K562 (cell line): ENCODE measurements at regions not wholly inside any gene's neighbourhood (a gene's known extent, or its start where the extent isn't known, plus 50 kb on each side); places are given as distances from the start of the nearest gene placed in this dataset.

ENCODE experiments used
- ATAC-seq: fragments of 200-7000 bp; cut with Tn5 transposase; 3 replicates; pipeline ENCODE4 v1.9.1; 2020; ENCODE audit warnings: moderate library complexity
- BruUV-seq: library from RNA; stranded (reverse); fragments of 400-500 nt; replicated peaks from 2 replicates; lab custom pipeline; 2021; lab: Mats Ljungman, UMichigan
- CTCF ChIA-PET: fragments of 300-600 bp; formaldehyde crosslinking; extraction: SDS; loops from one replicate; lab custom pipeline; 2021; ENCODE audit warnings: low intra/inter-chr PET ratio; lab: Yijun Ruan, JAX
- POLR2A ChIA-PET: fragments of 300-600, 350-650 bp; sonication (Branson Sonifier 250); formaldehyde crosslinking; extraction: SDS; loops from one replicate; lab custom pipeline; 2021; ENCODE audit warnings: antibody characterized with exemption, inconsistent platforms; lab: Yijun Ruan, JAX
- DNase-seq, 4 experiments: peaks; one replicate each; pipeline versions ENCODE4 v3.0.0 to v3.0.0-alpha.2; 2011 to 2018; ENCODE audit warnings: low spot score in 3 of 4, mixed read lengths in 3 of 4; ENCODE audit errors: extremely low read depth in 1 of 4
- FAIRE-seq: peaks from 2 replicates; lab custom pipeline; 2011; peaks lifted over from hg19 to GRCh38; lab: Jason Lieb, UNC
- H2AFZ ChIP-seq: 2 replicates; pipeline ENCODE4 v1.6.0; 2011; ENCODE audit warnings: low read depth, low read length, control low read depth, inconsistent platforms
- H3K27ac ChIP-seq: fragments of 200-600 bp; 3 replicates; pipeline ENCODE4 v1.8.0; 2011; ENCODE audit warnings: low read depth, mild to moderate bottlenecking, control low read depth, inconsistent platforms, low read length, moderate library complexity, mixed read lengths; ENCODE audit errors: extremely low read depth
- H3K27me3 ChIP-seq, 2 experiments: fragments of 300-600 bp in 1 of 2; 2 replicates in 1 of 2; 3 replicates in 1 of 2; pipeline versions ENCODE4 v1.6.0 to v1.8.0; 2011; ENCODE audit warnings: inconsistent platforms in 2 of 2, low read length in 2 of 2, mild to moderate bottlenecking in 1 of 2, mixed read lengths in 1 of 2, moderate library complexity in 1 of 2; ENCODE audit not compliant: control insufficient read depth in 2 of 2, insufficient read depth in 2 of 2
- H3K36me3 ChIP-seq: fragments of 300-600 bp; 3 replicates; pipeline ENCODE4 v1.8.0; 2011; ENCODE audit warnings: mild to moderate bottlenecking, low read length, inconsistent platforms; ENCODE audit not compliant: control insufficient read depth, insufficient read depth
- H3K4me1 ChIP-seq, 2 experiments: fragments of 200-600 bp in 1 of 2; replicated peaks in 1 of 2; 2 replicates in 1 of 2; 3 replicates in 1 of 2; pipeline versions ENCODE4 v1.5.1 to v1.8.0; 2011; ENCODE audit warnings: inconsistent platforms in 2 of 2, low read length in 2 of 2, mild to moderate bottlenecking in 1 of 2, mixed read lengths in 1 of 2, moderate library complexity in 1 of 2; ENCODE audit not compliant: control insufficient read depth in 2 of 2, insufficient read depth in 2 of 2
- H3K4me2 ChIP-seq: 2 replicates; pipeline ENCODE4 v1.6.1; 2011; ENCODE audit warnings: low read length, control low read depth, inconsistent platforms, mixed read lengths; ENCODE audit not compliant: insufficient read depth
- H3K4me3 ChIP-seq: fragments of 200-600 bp; sonication (generic), shearing (Covaris generic); 2 replicates; pipeline ENCODE4 v1.5.1; 2016; ENCODE audit warnings: control low read depth, inconsistent platforms
- H3K79me2 ChIP-seq: fragments of 200-600 bp; 3 replicates; pipeline ENCODE4 v1.8.0; 2011; ENCODE audit warnings: low read length, inconsistent platforms; ENCODE audit not compliant: control insufficient read depth, insufficient read depth
- H3K9ac ChIP-seq, 2 experiments: 2 replicates each; pipeline versions ENCODE4 v1.6.0 to v1.6.1; 2011; ENCODE audit warnings: low read depth in 2 of 2, low read length in 2 of 2, control low read depth in 1 of 2, inconsistent platforms in 1 of 2, mild to moderate bottlenecking in 1 of 2, mixed read lengths in 1 of 2; ENCODE audit not compliant: insufficient read depth in 1 of 2
- H3K9me1 ChIP-seq: one replicate; pipeline ENCODE4 v1.6.0; 2011; ENCODE audit warnings: inconsistent platforms, mild to moderate bottlenecking, low read length, moderate library complexity; ENCODE audit not compliant: control insufficient read depth, insufficient read depth
- H3K9me3 ChIP-seq: replicated peaks from 2 replicates; pipeline ENCODE4 v1.5.1; 2011; ENCODE audit warnings: low read depth, low read length, inconsistent platforms; ENCODE audit not compliant: control insufficient read depth, insufficient read depth
- H4K20me1 ChIP-seq: replicated peaks from 2 replicates; pipeline ENCODE4 v1.6.1; 2011; ENCODE audit warnings: low read length, inconsistent platforms, mixed read lengths; ENCODE audit not compliant: control insufficient read depth, insufficient read depth
- MCM3 ChIP-seq: fragments of 450-650 bp; IDR thresholded peaks from 2 replicates; pipeline ENCODE4 v1.6.1; 2016
- MCM5 ChIP-seq: fragments of 450-650 bp; IDR thresholded peaks from 2 replicates; pipeline ENCODE4 v1.6.1; 2016; ENCODE audit warnings: low read depth
- MTA2 ChIP-seq: fragments of 450-650 bp; IDR thresholded peaks from 2 replicates; pipeline ENCODE4 v1.6.1; 2016; ENCODE audit warnings: low read depth
- ZNF165 ChIP-seq: fragments of 250-450 bp; sonication (Bioruptor Pico); IDR thresholded peaks from 2 replicates; pipeline ENCODE4 v1.4.0; 2020; ENCODE audit warnings: borderline replicate concordance
- ZSCAN32 ChIP-seq: fragments of 450-650 bp; formaldehyde crosslinking; IDR thresholded peaks from 2 replicates; pipeline ENCODE4 v1.4.0; 2020; ENCODE audit warnings: mild to moderate bottlenecking, moderate library complexity
- WGBS: fragments of 100-300 bp; shearing (Covaris generic); methylation state at CpG from one replicate; pipeline ENCODE4 v1.1.6; 2016; ENCODE audit warnings: low coverage, mixed read lengths; ENCODE audit not compliant: insufficient coverage; ENCODE audit errors: missing lambda C conversion rate; 5-methylcytosine and 5-hydroxymethylcytosine counted together
- in situ Hi-C: fragments of 300-500 bp; cut with MboI; formaldehyde crosslinking; loops from 4 replicates; pipeline ENCODE4 v1.15.0; 2018; ENCODE audit warnings: inconsistent platforms, mixed read lengths
- intact Hi-C: fragments of 100-400 bp; cut with micrococcal nuclease; formaldehyde crosslinking; loops from 2 replicates; pipeline ENCODE4 v1.14.2; 2022
- TF ChIP-seq, protein P1 (sequence below): sonication (generic); formaldehyde crosslinking; IDR thresholded peaks from 2 replicates; pipeline ENCODE4 v1.8.1; 2023; ENCODE audit warnings: mild to moderate bottlenecking, missing genetic modification reagents

- Histone ChIP-seq H2AFZ (no peak overlapping the region), H3K4me2 (no peak overlapping the region), H3K27me3 (no peaks in the 10 kb centered on the region), H3K9me1 (no peaks in the 10 kb centered on the region), H3K9ac (no peak overlapping the region), H3K4me3 (no peak overlapping the region), H4K20me1 (no peaks in the 10 kb centered on the region), H3K4me1 (no peaks in the 10 kb centered on the region), H3K79me2 (no peaks in the 10 kb centered on the region), H3K27ac (no peak overlapping the region), H3K36me3 (no peaks in the 10 kb centered on the region), H3K9me3 (no peaks in the 10 kb centered on the region)
- TF ChIP-seq MTA2 = no peak
- TF ChIP-seq, protein P1, sequence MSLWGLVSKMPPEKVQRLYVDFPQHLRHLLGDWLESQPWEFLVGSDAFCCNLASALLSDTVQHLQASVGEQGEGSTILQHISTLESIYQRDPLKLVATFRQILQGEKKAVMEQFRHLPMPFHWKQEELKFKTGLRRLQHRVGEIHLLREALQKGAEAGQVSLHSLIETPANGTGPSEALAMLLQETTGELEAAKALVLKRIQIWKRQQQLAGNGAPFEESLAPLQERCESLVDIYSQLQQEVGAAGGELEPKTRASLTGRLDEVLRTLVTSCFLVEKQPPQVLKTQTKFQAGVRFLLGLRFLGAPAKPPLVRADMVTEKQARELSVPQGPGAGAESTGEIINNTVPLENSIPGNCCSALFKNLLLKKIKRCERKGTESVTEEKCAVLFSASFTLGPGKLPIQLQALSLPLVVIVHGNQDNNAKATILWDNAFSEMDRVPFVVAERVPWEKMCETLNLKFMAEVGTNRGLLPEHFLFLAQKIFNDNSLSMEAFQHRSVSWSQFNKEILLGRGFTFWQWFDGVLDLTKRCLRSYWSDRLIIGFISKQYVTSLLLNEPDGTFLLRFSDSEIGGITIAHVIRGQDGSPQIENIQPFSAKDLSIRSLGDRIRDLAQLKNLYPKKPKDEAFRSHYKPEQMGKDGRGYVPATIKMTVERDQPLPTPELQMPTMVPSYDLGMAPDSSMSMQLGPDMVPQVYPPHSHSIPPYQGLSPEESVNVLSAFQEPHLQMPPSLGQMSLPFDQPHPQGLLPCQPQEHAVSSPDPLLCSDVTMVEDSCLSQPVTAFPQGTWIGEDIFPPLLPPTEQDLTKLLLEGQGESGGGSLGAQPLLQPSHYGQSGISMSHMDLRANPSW = no peak
- no peak for TF ChIP-seq ZNF165 (CRISPR knock-in tag)
- no peak for TF ChIP-seq MCM3
- TF ChIP-seq ZSCAN32 (CRISPR knock-in tag) = no peak
- no peak for TF ChIP-seq MCM5
- intact Hi-C loops (no loop called here), in situ Hi-C loops (no loop called here)
- no TSS peak for BruUV-seq
- no peak for ATAC-seq
- no peak for FAIRE-seq
- DNase-seq = no peak
- ChIA-PET POLR2A (no interaction called here), CTCF (no interaction called here)
- 2% methylated on average over 3 of the region's 3 CpGs for WGBS
Measured at GRCh38 chr11:23502389-23502788, 642.1 kb upstream of the CCDC179 start.
